ENCODE measurements at regions not wholly inside any gene's neighbourhood (a gene's known extent, or its start where the extent isn't known, plus 50 kb on each side); places are given as distances from the start of the nearest gene placed in this dataset.

DNA sequence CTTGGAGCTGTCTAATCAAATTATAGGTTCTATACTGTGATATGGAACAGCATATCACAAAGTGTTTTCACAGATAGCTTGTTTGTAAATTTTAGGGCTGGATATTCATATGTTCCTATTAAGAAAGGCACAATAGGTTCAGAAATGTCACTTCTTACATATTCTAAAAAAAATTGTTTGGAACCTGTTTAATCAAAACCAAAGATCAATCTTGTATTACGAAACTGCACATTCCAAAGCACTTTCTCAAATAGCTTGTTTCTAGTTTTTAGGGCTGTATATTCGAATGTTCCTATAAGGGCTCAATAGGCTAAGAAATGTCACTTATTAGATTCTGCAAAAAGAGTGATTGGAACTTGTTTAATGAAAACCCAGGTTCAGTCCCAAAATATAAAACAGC, 67.4 kb upstream of the OSBPL11 start:
- no peaks in the 10 kb centered on the region for H3K27me3 Mint-ChIP-seq (ENCODE audit: low read depth, poor library complexity)
- no peaks in the 10 kb centered on the region for H3K4me1 Mint-ChIP-seq
- TF ChIP-seq, protein P1, sequence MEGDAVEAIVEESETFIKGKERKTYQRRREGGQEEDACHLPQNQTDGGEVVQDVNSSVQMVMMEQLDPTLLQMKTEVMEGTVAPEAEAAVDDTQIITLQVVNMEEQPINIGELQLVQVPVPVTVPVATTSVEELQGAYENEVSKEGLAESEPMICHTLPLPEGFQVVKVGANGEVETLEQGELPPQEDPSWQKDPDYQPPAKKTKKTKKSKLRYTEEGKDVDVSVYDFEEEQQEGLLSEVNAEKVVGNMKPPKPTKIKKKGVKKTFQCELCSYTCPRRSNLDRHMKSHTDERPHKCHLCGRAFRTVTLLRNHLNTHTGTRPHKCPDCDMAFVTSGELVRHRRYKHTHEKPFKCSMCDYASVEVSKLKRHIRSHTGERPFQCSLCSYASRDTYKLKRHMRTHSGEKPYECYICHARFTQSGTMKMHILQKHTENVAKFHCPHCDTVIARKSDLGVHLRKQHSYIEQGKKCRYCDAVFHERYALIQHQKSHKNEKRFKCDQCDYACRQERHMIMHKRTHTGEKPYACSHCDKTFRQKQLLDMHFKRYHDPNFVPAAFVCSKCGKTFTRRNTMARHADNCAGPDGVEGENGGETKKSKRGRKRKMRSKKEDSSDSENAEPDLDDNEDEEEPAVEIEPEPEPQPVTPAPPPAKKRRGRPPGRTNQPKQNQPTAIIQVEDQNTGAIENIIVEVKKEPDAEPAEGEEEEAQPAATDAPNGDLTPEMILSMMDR (IDR thresholded peaks at IDR 0.05): no peak
- H3K9me3 Mint-ChIP-seq: peaks cover 3% of the 10 kb centered on the region
- H3K27ac Mint-ChIP-seq: no peak overlapping the region
- DNase-seq: no peak
- H3K4me3 Mint-ChIP-seq: no peak overlapping the region
- no peaks in the 10 kb centered on the region for H3K36me3 Mint-ChIP-seq (ENCODE audit: low read depth)

DNA sequence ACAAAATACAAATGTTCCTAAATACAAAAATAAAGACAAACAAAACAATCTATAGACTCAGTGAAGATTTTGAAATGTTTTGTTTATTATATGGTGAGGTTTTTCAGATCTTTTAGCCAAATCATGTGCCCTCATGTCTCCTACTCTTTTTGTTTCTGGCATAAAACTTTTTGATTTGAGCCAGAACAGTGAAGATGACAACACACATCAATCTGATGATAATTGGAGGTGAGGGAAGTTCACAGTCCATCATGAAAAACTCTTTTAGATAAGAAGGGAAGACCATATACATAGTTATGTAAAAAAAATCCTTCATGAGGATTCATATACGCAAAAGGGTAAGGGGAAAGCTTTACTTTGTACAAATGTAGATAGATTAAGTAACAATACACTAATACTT, 75.1 kb upstream of the OSBPL11 start:
- Mint-ChIP-seq H3K27me3 (ENCODE audit: low read depth, poor library complexity) (no peaks in the 10 kb centered on the region), H3K4me1 (no peaks in the 10 kb centered on the region), H3K36me3 (ENCODE audit: low read depth) (no peaks in the 10 kb centered on the region), H3K4me3 (no peak overlapping the region), H3K9me3 (peaks cover 6% of the 10 kb centered on the region), H3K27ac (no peak overlapping the region)
- no peak for DNase-seq
- TF ChIP-seq, protein P1 (IDR thresholded peaks at IDR 0.05): no peak

DNA sequence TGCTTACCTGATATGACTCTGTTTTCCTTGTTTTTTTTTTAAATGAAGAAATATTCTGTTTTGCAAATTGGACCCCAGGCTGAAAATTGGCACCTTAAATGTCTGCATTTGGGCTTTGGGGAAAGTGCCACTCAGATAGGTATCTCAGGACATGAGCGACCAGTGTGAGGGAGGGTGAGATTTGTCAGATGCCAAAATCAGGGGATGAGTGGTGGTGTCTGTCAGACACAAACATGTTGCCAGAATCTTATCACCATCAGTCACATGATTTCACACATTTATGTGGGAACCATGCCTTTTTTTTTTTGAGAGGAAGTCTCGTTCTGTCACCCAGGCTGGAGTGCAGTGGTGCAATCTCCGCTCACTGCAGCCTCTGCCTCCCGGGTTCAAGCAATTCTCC, 75.6 kb upstream of the OSBPL11 start:
- TF ChIP-seq, protein P1 (IDR thresholded peaks at IDR 0.05): no peak
- H3K27ac Mint-ChIP-seq: no peak overlapping the region
- H3K4me3 Mint-ChIP-seq: no peak overlapping the region

DNA sequence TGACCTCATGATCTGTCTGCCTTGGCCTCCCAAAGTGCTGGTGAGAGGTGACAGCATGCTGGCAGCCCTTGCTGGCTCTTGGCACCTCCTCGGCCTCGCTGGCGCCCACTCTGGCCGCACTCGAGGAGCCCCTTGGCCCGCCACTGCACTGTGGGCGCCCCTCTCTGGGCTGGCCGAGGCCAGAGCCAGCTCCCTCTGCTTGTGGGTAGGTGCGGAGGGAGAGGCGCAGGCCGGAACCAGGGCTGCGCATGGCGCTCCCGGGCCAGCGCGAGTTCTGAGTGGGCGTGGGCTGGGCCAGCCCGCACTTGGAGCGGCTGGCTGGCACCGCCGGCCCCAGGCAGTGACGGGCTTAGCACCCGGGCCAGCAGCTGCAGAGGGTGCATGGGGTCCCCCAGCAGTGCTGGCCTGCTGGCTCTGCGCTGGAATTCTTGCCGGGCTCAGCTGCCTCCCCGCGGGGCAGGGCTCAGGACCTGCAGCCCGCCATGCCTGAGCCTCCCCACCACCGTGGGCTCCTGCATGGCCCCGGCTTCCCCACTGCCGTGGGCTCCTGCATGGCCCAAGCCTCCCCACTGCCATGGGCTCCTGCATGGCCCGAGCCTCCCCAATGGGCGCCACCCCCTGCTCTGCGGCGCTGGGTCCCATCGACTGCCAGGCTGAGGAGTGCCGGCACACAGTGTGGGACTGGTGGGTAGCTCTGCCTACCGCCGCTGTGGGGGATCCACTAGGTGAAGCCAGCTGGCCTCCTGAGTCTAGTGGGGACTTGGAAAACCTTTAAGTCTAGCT, 76.4 kb upstream of the OSBPL11 start:
- TF ChIP-seq, protein P1 (IDR thresholded peaks at IDR 0.05): no peak
- no peaks in the 10 kb centered on the region for H3K4me1 Mint-ChIP-seq
- no peaks in the 10 kb centered on the region for H3K36me3 Mint-ChIP-seq (ENCODE audit: low read depth)
- H3K9me3 Mint-ChIP-seq: peaks cover 6% of the 10 kb centered on the region
- H3K4me3 Mint-ChIP-seq: no peak overlapping the region
- H3K27ac Mint-ChIP-seq: no peak overlapping the region
- no peaks in the 10 kb centered on the region for H3K27me3 Mint-ChIP-seq (ENCODE audit: low read depth, poor library complexity)
- no peak for DNase-seq

More for the DNA sequence above, 75.6 kb upstream of the OSBPL11 start:
- no peak for DNase-seq
- Mint-ChIP-seq H3K27me3 (ENCODE audit: low read depth, poor library complexity) (no peaks in the 10 kb centered on the region), H3K36me3 (ENCODE audit: low read depth) (no peaks in the 10 kb centered on the region), H3K9me3 (peaks cover 6% of the 10 kb centered on the region), H3K4me1 (no peaks in the 10 kb centered on the region)

DNA sequence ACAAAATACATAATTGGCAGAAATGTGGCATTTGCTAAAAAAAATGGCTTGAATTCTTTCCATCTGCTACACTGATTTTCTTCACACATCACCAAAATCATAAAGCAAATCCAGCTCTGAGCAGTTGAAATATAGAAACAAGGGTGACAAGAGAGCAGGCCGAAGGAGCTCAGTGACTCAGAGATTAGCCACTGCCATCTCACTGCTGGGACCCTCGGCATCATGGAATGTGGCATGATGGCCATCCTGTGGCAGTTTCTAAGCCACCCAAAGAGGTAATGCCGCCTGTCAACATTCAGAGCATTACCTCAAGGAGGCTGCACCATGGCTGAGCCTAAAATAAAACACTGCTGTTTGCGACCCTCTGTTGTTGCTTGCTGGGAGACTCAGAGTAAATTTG, 80.5 kb upstream of the OSBPL11 start:
- Mint-ChIP-seq H3K9me3 (peaks cover 5% of the 10 kb centered on the region), H3K4me3 (no peak overlapping the region), H3K27me3 (ENCODE audit: low read depth, poor library complexity) (peaks cover 2% of the 10 kb centered on the region), H3K27ac (no peak overlapping the region), H3K36me3 (ENCODE audit: low read depth) (no peaks in the 10 kb centered on the region), H3K4me1 (no peaks in the 10 kb centered on the region)
- no peak for DNase-seq
- TF ChIP-seq, protein P1 (IDR thresholded peaks at IDR 0.05): no peak

DNA sequence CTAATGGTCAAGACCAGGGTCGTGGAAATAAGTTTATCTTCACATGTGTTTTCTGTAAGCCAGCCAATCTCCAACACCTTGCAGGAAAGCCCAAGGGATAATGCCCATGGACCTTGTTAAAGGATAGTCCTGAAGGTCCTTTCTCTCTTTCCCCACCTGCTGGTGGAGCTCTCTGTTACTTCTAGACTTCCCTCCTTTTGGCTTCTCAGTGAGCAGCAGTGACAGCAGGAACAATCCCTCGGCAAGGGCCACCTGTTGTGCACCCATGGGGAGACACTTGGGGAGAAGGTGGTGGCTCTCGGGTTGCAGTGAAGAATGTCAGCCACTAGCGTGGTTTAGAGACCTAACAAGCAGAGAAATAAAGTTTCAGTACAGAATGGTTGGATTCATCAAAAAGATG, 84.0 kb upstream of the OSBPL11 start:
- Mint-ChIP-seq H3K4me1 (peaks cover 21% of the 10 kb centered on the region), H3K36me3 (ENCODE audit: low read depth) (no peaks in the 10 kb centered on the region), H3K9me3 (no peaks in the 10 kb centered on the region), H3K4me3 (no peak overlapping the region), H3K27me3 (ENCODE audit: low read depth, poor library complexity) (peaks cover 2% of the 10 kb centered on the region), H3K27ac (no peak overlapping the region)
- TF ChIP-seq, protein P1 (IDR thresholded peaks at IDR 0.05): no peak
- no peak for DNase-seq

Measured in nephron progenitor cell (in vitro differentiated cells).